Suprapubic skin (tissue), 4 donors: ENCODE measurements at regions not wholly inside any gene's neighbourhood (a gene's known extent, or its start where the extent isn't known, plus 50 kb on each side); places are given as distances from the start of the nearest gene placed in this dataset.

Source experiments
- EP300 ChIP-seq: sonication (generic); formaldehyde crosslinking; IDR thresholded peaks from one replicate; pipeline ENCODE4 v1.6.1; 2017; ENCODE audit warnings: antibody characterized with exemption
- POLR2A ChIP-seq, 2 donors: fragments of 450-650 bp; IDR thresholded peaks; one replicate each; pipeline ENCODE4 v1.6.1; 2017; ENCODE audit warnings: antibody characterized with exemption in 2 of 2, mild to moderate bottlenecking in 2 of 2, moderate library complexity in 2 of 2
- POLR2AphosphoS5 ChIP-seq, 3 donors: sonication (generic); formaldehyde crosslinking; IDR thresholded peaks; one replicate each; pipeline ENCODE4 v1.6.1; 2017; ENCODE audit warnings: antibody characterized with exemption in 3 of 3
- TF ChIP-seq, protein P1 (sequence below), 2 donors: fragments of 200-600 bp in 1 of 2; fragments of 450-650 bp in 1 of 2; sonication (generic) in 1 of 2; IDR thresholded peaks; one replicate each; pipeline ENCODE4 v1.5.1; 2016 to 2019; ENCODE audit warnings: antibody characterized with exemption in 2 of 2, mild to moderate bottlenecking in 1 of 2, moderate library complexity in 1 of 2

DNA sequence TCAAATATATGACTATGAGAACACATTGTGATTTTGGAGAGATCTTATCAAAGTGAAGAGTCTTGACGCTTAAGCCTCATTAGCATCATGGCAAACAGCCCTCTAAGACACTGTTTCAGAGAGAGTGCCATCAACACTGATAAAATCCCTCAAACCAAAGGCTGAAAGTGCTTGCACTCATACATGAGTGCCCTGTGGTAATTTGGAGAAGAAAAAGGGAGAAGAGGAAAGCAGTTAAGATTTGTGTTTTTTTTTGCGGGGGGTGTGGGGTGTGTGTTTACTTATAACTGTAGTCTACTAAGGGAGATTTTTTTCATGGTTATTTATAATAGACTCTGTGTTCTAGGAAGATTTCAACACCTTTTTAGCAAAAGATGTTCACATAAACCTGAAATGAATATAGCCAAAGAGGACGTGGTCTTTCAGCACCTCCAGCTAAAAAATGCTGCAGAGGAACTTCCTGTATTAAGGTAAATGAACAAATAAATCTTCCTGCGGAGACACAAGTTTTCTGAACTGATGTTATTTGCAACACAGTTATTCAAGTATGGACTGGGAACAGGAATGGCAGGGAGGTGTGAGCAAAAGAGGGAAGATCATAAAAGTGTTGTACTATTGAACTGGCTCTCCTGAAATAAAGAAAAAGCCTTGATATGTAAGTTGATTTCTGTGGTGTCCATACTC, 81.9 kb upstream of the TGFBR2 start:
- TF ChIP-seq, protein P1, sequence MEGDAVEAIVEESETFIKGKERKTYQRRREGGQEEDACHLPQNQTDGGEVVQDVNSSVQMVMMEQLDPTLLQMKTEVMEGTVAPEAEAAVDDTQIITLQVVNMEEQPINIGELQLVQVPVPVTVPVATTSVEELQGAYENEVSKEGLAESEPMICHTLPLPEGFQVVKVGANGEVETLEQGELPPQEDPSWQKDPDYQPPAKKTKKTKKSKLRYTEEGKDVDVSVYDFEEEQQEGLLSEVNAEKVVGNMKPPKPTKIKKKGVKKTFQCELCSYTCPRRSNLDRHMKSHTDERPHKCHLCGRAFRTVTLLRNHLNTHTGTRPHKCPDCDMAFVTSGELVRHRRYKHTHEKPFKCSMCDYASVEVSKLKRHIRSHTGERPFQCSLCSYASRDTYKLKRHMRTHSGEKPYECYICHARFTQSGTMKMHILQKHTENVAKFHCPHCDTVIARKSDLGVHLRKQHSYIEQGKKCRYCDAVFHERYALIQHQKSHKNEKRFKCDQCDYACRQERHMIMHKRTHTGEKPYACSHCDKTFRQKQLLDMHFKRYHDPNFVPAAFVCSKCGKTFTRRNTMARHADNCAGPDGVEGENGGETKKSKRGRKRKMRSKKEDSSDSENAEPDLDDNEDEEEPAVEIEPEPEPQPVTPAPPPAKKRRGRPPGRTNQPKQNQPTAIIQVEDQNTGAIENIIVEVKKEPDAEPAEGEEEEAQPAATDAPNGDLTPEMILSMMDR (IDR thresholded peaks at IDR 0.05) = no peak
- no peak for TF ChIP-seq POLR2AphosphoS5 (IDR thresholded peaks at IDR 0.05)
- TF ChIP-seq POLR2A (IDR thresholded peaks at IDR 0.05) = no peak
- TF ChIP-seq EP300 = no peak
